Natural killer cell (primary cell): ENCODE measurements at regions not wholly inside any gene's neighbourhood (a gene's known extent, or its start where the extent isn't known, plus 50 kb on each side); places are given as distances from the start of the nearest gene placed in this dataset.

Experiments
- ATAC-seq, 3 donors: fragments of 150-1000 bp in 2 of 3; fragments of 200-7000 bp in 1 of 3; cut with Tn5 transposase; 1 replicate in 1 of 3; 2 replicates in 2 of 3; pipeline ENCODE4 v1.10.0; 2021; ENCODE audit warnings: mild to moderate bottlenecking in 2 of 3, moderate library complexity in 2 of 3
- DNase-seq, 2 donors: peaks; one replicate each; pipeline versions ENCODE4 v3.0.0 to v3.0.0-alpha.2; 2013 to 2021; ENCODE audit warnings: mixed read lengths in 1 of 2
- H3K27ac ChIP-seq: one replicate; pipeline ENCODE4 v1.5.1; 2013; ENCODE audit warnings: mild to moderate bottlenecking, low read length
- H3K27me3 ChIP-seq: one replicate; pipeline ENCODE4 v1.6.1; 2013; ENCODE audit warnings: low read length; ENCODE audit not compliant: control insufficient read depth, insufficient read depth
- H3K36me3 ChIP-seq: one replicate; pipeline ENCODE4 v1.6.1; 2013; ENCODE audit warnings: low read length; ENCODE audit not compliant: control insufficient read depth, insufficient read depth
- H3K4me1 ChIP-seq: one replicate; pipeline ENCODE4 v1.6.1; 2013; ENCODE audit warnings: low read length; ENCODE audit not compliant: control insufficient read depth, insufficient read depth
- H3K4me3 ChIP-seq: one replicate; pipeline ENCODE4 v1.5.1; 2013; ENCODE audit warnings: low read length
- H3K9me3 ChIP-seq: one replicate; pipeline ENCODE4 v1.6.1; 2013; ENCODE audit warnings: low read length; ENCODE audit not compliant: control insufficient read depth, insufficient read depth
- H3K27ac Mint-ChIP-seq, 2 donors: one replicate each; pipeline ENCODE4 v1.8.0; 2022; ENCODE audit warnings: mild to moderate bottlenecking in 2 of 2, mixed read lengths in 2 of 2, moderate library complexity in 1 of 2
- H3K27me3 Mint-ChIP-seq, 2 donors: one replicate each; pipeline ENCODE4 v1.8.0; 2022; ENCODE audit warnings: low read depth in 2 of 2, mixed read lengths in 2 of 2
- H3K36me3 Mint-ChIP-seq: one replicate; pipeline ENCODE4 v1.8.0; 2022; ENCODE audit warnings: mixed read lengths
- H3K4me1 Mint-ChIP-seq, 2 donors: one replicate each; pipeline ENCODE4 v1.8.0; 2022; ENCODE audit warnings: mixed read lengths in 2 of 2
- H3K4me3 Mint-ChIP-seq: one replicate; pipeline ENCODE4 v1.8.0; 2022; ENCODE audit warnings: mild to moderate bottlenecking, moderate library complexity, mixed read lengths
- H3K9me3 Mint-ChIP-seq, 2 donors: one replicate each; pipeline ENCODE4 v1.8.0; 2022; ENCODE audit warnings: mixed read lengths in 2 of 2
- CTCF ChIP-seq: fragments of 200-600 bp; IDR thresholded peaks from one replicate; pipeline ENCODE4 v1.8.0; 2022; ENCODE audit warnings: antibody characterized with exemption
- whole genome bisulfite sequencing: methylation state at CpG from one replicate; pipeline ENCODE4 v1.1.7; 2013; ENCODE audit warnings: missing lambda C conversion rate; ENCODE audit not compliant: insufficient coverage; 5-methylcytosine and 5-hydroxymethylcytosine counted together
- intact Hi-C: fragments of 100-400 bp; cut with micrococcal nuclease; formaldehyde crosslinking; loops from one replicate; pipeline ENCODE4 v1.14.2; 2022

- Histone ChIP-seq H3K4me3 (no peak overlapping the region), H3K9me3 (no peaks in the 10 kb centered on the region), H3K27me3 (no peaks in the 10 kb centered on the region), H3K36me3 (no peaks in the 10 kb centered on the region), H3K4me1 (no peaks in the 10 kb centered on the region), H3K27ac (no peak overlapping the region)
- no peaks in the 10 kb centered on the region for H3K36me3 Mint-ChIP-seq
- DNase-seq (no peak), ATAC-seq (no peak)
- TF ChIP-seq CTCF, result no peak
- intact Hi-C loops, result no loop called here
- H3K27me3 Mint-ChIP-seq, result no peaks in the 10 kb centered on the region
- H3K4me3 Mint-ChIP-seq, result no peak overlapping the region
- 85% methylated on average over 9 of the region's 9 CpGs for WGBS
- peaks cover 5 to 13% of the 10 kb centered on the region in 2 donors for H3K4me1 Mint-ChIP-seq
- H3K27ac Mint-ChIP-seq, result no peak overlapping the region
- H3K9me3 Mint-ChIP-seq, result no peaks in the 10 kb centered on the region
Observed at GRCh38 chr4:152073351-152074087, 312.7 kb upstream of the GATB start.

- H3K4me1 ChIP-seq, result no peaks in the 10 kb centered on the region
- Mint-ChIP-seq H3K36me3 (no peaks in the 10 kb centered on the region), H3K4me3 (no peak overlapping the region), H3K27ac (no peak overlapping the region), H3K4me1 (peaks cover 6 to 15% of the 10 kb centered on the region in 2 donors), H3K9me3 (no peaks in the 10 kb centered on the region), H3K27me3 (no peaks in the 10 kb centered on the region)
- H3K4me3 ChIP-seq, result no peak overlapping the region
- H3K36me3 ChIP-seq, result no peaks in the 10 kb centered on the region
- ATAC-seq, result no peak
- 93% methylated on average over 8 of the region's 11 CpGs for WGBS
- intact Hi-C loops, result no loop called here
- DNase-seq, result no peak
- H3K9me3 ChIP-seq, result no peaks in the 10 kb centered on the region
- TF ChIP-seq CTCF, result no peak
- H3K27ac ChIP-seq, result no peak overlapping the region
- no peaks in the 10 kb centered on the region for H3K27me3 ChIP-seq
Observed at GRCh38 chr4:152072906-152073305, 312.1 kb upstream of the GATB start.

DNA sequence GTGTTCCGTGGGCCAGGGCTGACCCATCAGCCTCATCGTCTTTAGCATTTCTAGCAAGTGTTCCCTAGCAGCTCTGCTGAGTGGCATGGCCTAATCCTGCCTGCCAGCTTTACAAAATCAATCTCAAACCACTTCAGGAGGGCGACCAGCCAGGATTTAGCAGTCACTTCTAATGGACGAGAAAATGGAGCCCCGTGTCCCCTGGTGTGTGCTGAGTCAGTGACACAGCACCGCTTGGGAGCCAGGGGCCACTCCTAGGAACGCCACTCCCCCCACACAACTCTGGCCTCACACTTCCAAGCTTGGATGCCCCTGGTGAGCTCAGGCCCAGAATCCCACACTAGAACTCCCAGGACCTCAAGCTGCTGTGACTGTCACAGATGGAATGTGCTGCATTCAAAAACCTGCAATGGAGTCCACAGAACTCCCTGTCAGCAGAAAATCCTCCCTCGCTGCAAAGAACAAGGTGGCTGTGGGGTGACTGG is 311.2 kb upstream of the GATB start:
- intact Hi-C loops, result no loop called here
- WGBS, result 95% methylated on average over 7 of the region's 8 CpGs
- peaks cover 7 to 8% of the 10 kb centered on the region in 2 donors for H3K4me1 Mint-ChIP-seq
- no peaks in the 10 kb centered on the region for H3K27me3 Mint-ChIP-seq
- H3K27me3 ChIP-seq, result no peaks in the 10 kb centered on the region
- H3K9me3 Mint-ChIP-seq, result no peaks in the 10 kb centered on the region
- no peaks in the 10 kb centered on the region for H3K4me1 ChIP-seq
- no peak overlapping the region for H3K27ac ChIP-seq
- no peak overlapping the region for H3K4me3 ChIP-seq
- no peak for ATAC-seq
- DNase-seq, result no peak
- no peaks in the 10 kb centered on the region for H3K36me3 ChIP-seq
- H3K4me3 Mint-ChIP-seq, result no peak overlapping the region
- no peaks in the 10 kb centered on the region for H3K36me3 Mint-ChIP-seq
- H3K27ac Mint-ChIP-seq, result no peak overlapping the region
- TF ChIP-seq CTCF, result no peak
- no peaks in the 10 kb centered on the region for H3K9me3 ChIP-seq

DNA sequence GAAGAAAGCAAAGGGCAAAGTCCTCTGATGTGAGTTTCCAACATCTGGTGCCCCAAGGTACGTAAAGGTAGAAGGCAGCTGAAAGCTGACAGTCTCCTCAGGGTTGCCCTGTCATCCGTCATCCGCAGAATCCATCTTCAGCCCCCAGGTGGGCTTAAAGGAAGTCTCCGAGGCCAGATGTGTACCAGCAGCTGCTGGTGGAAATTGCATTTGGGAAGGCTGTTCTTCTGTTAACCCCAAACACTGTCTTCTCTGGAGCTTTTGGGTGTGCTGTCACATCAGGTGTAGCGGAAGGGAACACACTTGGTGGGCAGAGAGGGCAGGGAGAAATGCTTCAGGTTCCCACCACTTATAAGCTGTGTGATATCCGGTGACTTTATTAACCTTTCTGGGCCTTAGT is 310.0 kb upstream of the GATB start:
- peaks cover 0 to 3% of the 10 kb centered on the region in 2 donors for H3K9me3 Mint-ChIP-seq
- H3K4me1 ChIP-seq, result no peaks in the 10 kb centered on the region
- H3K4me3 ChIP-seq, result no peak overlapping the region
- peaks cover 0 to 5% of the 10 kb centered on the region in 2 donors for H3K27me3 Mint-ChIP-seq
- H3K27ac ChIP-seq, result no peak overlapping the region
- no peak overlapping the region for H3K27ac Mint-ChIP-seq
- over 99% methylated on average over 6 of the region's 6 CpGs for WGBS
- no peak for ATAC-seq
- H3K36me3 ChIP-seq, result no peaks in the 10 kb centered on the region
- intact Hi-C loops, result no loop called here
- no peak overlapping the region for H3K4me3 Mint-ChIP-seq
- H3K9me3 ChIP-seq, result no peaks in the 10 kb centered on the region
- no peaks in the 10 kb centered on the region for H3K36me3 Mint-ChIP-seq
- no peaks in the 10 kb centered on the region for H3K27me3 ChIP-seq
- DNase-seq, result no peak
- peaks cover 11 to 13% of the 10 kb centered on the region in 2 donors for H3K4me1 Mint-ChIP-seq
- TF ChIP-seq CTCF, result no peak
